KOPT-K1 (cell line): ENCODE measurements at regions not wholly inside any gene's neighbourhood (a gene's known extent, or its start where the extent isn't known, plus 50 kb on each side); places are given as distances from the start of the nearest gene placed in this dataset.

Experiments used
- H3K27ac ChIP-seq: fragments of 200-600 bp; sonication (generic); 2 replicates; pipeline ENCODE4 v1.5.1; 2016; ENCODE audit warnings: antibody characterized with exemption, mild to moderate bottlenecking, low read depth, low read length; ENCODE audit not compliant: poor library complexity, severe bottlenecking
- H3K36me3 ChIP-seq: fragments of 200-600 bp; sonication (generic); 2 replicates; pipeline ENCODE4 v1.5.1; 2017; ENCODE audit warnings: antibody characterized with exemption, mild to moderate bottlenecking, low read length, moderate library complexity; ENCODE audit not compliant: insufficient read depth
- H3K9me3 ChIP-seq: fragments of 200-600 bp; sonication (generic); 2 replicates; pipeline ENCODE4 v1.5.1; 2017; ENCODE audit warnings: antibody characterized with exemption, low read length, mild to moderate bottlenecking; ENCODE audit not compliant: insufficient read depth, poor library complexity, severe bottlenecking

- no peaks in the 10 kb centered on the region for H3K9me3 ChIP-seq
- H3K36me3 ChIP-seq: no peaks in the 10 kb centered on the region
- H3K27ac ChIP-seq: no peak overlapping the region
Observed at GRCh38 chrX:794311-794710, 163.7 kb downstream of the SHOX start.

DNA sequence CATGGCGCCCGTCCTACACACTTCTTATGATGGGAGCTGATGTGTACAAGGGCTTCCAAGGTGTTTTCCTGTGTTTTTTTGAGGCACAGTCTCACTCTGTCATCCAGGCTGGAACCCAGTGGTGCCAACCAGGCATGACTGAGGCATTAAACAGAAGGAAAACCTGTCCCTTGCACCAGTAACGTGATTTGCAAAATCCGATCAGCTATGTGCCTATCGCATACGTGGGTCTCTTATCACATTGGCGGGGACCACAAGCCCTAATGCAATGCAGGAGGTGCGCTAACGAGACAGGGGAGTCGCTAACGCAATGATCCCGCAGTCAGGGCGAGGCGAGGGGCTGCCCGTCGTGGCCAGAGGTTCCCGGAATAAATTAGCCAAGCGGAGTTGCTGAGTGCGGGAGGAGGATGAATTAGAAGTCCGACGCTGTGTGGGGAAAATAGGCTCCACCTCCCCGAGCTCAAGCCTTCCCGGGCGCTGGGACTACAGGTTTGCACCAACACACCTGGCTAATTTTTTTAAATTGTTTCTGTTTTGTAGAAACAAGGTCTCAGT is 162.7 kb downstream of the SHOX start:
- no peaks in the 10 kb centered on the region for H3K36me3 ChIP-seq
- H3K9me3 ChIP-seq: no peaks in the 10 kb centered on the region

DNA sequence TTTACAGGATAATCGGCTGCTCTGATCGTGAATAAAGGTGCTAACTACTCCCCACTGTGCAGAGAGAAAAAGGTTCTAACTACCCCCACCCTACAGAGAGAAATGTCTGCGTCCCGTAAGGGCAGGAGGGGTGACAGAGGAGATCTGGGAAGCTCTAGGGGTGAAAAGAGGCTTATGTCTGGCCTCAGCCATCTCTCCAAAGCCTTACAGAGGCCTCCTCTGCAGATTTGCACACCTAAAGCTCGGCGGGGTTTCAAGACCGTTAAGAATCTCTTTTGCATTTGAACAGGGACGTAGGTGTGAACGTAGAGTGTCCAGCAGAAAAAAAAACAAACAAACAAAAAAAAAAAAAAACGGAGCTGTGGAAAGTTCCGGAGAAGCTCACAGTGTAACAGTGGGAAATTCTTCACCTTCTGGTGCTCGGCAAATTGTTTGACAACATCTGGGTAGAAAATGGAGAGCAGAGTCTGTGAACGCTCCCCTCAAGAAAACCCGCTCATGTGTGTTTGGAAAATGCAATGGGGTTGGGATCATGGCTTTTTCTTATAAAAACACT is 161.0 kb downstream of the SHOX start:
- no peaks in the 10 kb centered on the region for H3K36me3 ChIP-seq
- no peak overlapping the region for H3K27ac ChIP-seq
- no peaks in the 10 kb centered on the region for H3K9me3 ChIP-seq

More for the DNA sequence above, 162.7 kb downstream of the SHOX start:
- H3K27ac ChIP-seq: no peak overlapping the region

GRCh38 chrX:790783-791360 is 160.3 kb downstream of the SHOX start:
- Histone ChIP-seq H3K27ac (no peak overlapping the region), H3K9me3 (no peaks in the 10 kb centered on the region), H3K36me3 (no peaks in the 10 kb centered on the region)

DNA sequence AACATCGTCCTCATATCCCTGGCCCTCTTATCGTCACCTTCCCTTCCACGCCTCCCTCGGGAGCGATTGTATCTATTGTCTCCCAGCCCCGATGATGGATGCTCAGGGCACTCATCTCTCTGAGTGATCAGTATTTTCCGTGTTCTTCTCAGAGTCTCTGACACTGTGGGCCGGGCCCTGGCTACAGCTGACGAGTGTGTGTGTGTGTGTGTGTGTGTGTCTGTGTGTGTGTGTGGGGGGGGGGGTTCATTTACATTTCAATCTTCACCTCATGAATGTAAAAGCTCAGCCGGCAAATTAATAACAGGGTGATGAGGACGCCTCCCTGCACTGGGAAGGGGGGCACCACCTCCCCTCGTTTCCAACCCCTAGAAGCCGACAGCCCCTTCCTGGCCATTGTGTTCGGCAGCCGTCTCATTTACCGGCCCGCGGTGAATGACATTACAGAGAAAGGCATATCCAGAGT is 159.5 kb downstream of the SHOX start:
- no peak overlapping the region for H3K27ac ChIP-seq
- H3K36me3 ChIP-seq: no peaks in the 10 kb centered on the region
- no peaks in the 10 kb centered on the region for H3K9me3 ChIP-seq

DNA sequence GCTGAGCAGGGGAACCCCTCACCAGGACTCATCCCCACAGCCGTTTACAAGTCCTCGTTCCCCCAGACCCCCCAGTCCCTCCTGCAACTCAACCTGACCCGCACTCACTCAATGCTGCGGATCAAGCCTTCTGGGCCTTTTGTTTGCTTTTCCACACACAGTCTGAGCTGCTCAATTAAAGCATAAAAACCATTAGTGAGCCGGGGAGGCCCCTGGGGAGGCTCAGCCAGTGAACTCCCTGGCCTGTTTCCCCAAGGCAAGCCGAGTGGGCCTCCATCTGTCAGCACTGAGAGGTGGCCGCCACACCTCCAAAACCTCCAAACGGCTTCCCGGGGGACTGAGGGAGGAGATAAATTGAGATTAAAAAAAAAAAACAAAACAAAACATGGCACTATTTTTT is 158.5 kb downstream of the SHOX start:
- no peaks in the 10 kb centered on the region for H3K9me3 ChIP-seq
- H3K36me3 ChIP-seq: no peaks in the 10 kb centered on the region
- no peak overlapping the region for H3K27ac ChIP-seq

- Histone ChIP-seq H3K9me3 (no peaks in the 10 kb centered on the region), H3K36me3 (no peaks in the 10 kb centered on the region), H3K27ac (no peak overlapping the region)
Observed at GRCh38 chrX:786441-786881, 155.9 kb downstream of the SHOX start.

DNA sequence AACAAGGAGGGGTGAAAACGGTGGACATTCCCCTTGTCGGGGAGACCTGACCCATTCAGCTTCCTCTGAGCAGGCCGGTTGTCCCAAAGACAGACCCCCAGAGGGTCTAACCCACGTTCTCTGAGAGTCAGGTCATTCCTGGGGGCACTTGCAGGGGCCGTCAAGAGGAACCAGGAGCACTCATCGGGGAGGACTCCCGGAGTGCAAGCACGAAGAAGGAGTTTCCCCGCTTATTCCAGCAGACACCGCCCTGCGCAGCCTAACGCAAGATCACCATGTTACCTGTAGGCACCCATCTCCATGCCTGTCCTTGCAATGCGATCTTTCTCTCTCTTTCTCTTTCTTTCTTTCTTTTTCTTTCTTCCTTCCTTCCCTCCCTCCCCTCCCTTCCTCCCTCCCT is 154.2 kb downstream of the SHOX start:
- Histone ChIP-seq H3K36me3 (no peaks in the 10 kb centered on the region), H3K27ac (no peak overlapping the region), H3K9me3 (no peaks in the 10 kb centered on the region)

- Histone ChIP-seq H3K9me3 (no peaks in the 10 kb centered on the region), H3K36me3 (no peaks in the 10 kb centered on the region), H3K27ac (no peak overlapping the region)
Observed at GRCh38 chrX:781224-782204, 150.9 kb downstream of the SHOX start.

GRCh38 chrX:776529-777230 is 146.1 kb downstream of the SHOX start:
- no peaks in the 10 kb centered on the region for H3K36me3 ChIP-seq
- no peaks in the 10 kb centered on the region for H3K9me3 ChIP-seq
- H3K27ac ChIP-seq: no peak overlapping the region

GRCh38 chrX:776061-776460 is 145.5 kb downstream of the SHOX start:
- Histone ChIP-seq H3K36me3 (no peaks in the 10 kb centered on the region), H3K9me3 (no peaks in the 10 kb centered on the region), H3K27ac (no peak overlapping the region)

GRCh38 chrX:774536-774935 is 143.9 kb downstream of the SHOX start:
- no peaks in the 10 kb centered on the region for H3K36me3 ChIP-seq
- H3K9me3 ChIP-seq: no peaks in the 10 kb centered on the region

GRCh38 chrX:773292-774025 is 142.9 kb downstream of the SHOX start:
- no peaks in the 10 kb centered on the region for H3K36me3 ChIP-seq
- no peak overlapping the region for H3K27ac ChIP-seq
- H3K9me3 ChIP-seq: no peaks in the 10 kb centered on the region

More at GRCh38 chrX:774536-774935, 143.9 kb downstream of the SHOX start:
- no peak overlapping the region for H3K27ac ChIP-seq

GRCh38 chrX:771536-771935 is 140.9 kb downstream of the SHOX start:
- H3K36me3 ChIP-seq: no peaks in the 10 kb centered on the region
- H3K27ac ChIP-seq: no peak overlapping the region
- no peaks in the 10 kb centered on the region for H3K9me3 ChIP-seq
